H9 (cell line): ENCODE measurements at regions not wholly inside any gene's neighbourhood (a gene's known extent, or its start where the extent isn't known, plus 50 kb on each side); places are given as distances from the start of the nearest gene placed in this dataset.
"Not testable (repeated sequence)": the region's sequence is repeated elsewhere in the genome, so short reads cannot be mapped to it uniquely, and the experiment has no call there.

ENCODE experiments used
- DNase-seq: peaks from one replicate; pipeline ENCODE4 v3.0.0-alpha.2; 2017
- H2AFZ ChIP-seq: one replicate; pipeline ENCODE4 v1.6.1; 2013; ENCODE audit warnings: mild to moderate bottlenecking, low read length, control low read depth, moderate library complexity
- H2AK5ac ChIP-seq: 2 replicates; pipeline ENCODE4 v1.6.1; 2013; ENCODE audit warnings: low read length, control low read depth, mixed read lengths; ENCODE audit not compliant: insufficient read length
- H2BK120ac ChIP-seq: one replicate; pipeline ENCODE4 v1.6.1; 2013; ENCODE audit warnings: low read depth, mild to moderate bottlenecking, low read length, control low read depth, inconsistent platforms; ENCODE audit not compliant: poor library complexity, severe bottlenecking
- H2BK12ac ChIP-seq: 2 replicates; pipeline ENCODE4 v1.6.1; 2013; ENCODE audit warnings: low read length, control low read depth, mixed read lengths, low read depth; ENCODE audit not compliant: insufficient read length
- H2BK15ac ChIP-seq: 2 replicates; pipeline ENCODE4 v1.6.1; 2013; ENCODE audit warnings: low read depth, low read length, control low read depth
- H2BK20ac ChIP-seq: one replicate; pipeline ENCODE4 v1.6.1; 2013; ENCODE audit warnings: low read depth, mild to moderate bottlenecking, low read length, control low read depth, inconsistent platforms; ENCODE audit not compliant: poor library complexity, severe bottlenecking
- H2BK5ac ChIP-seq: 2 replicates; pipeline ENCODE4 v1.6.1; 2013; ENCODE audit warnings: low read length, control low read depth, mixed read lengths; ENCODE audit not compliant: insufficient read length
- H3K14ac ChIP-seq: 2 replicates; pipeline ENCODE4 v1.6.1; 2013; ENCODE audit warnings: low read length, control low read depth; ENCODE audit not compliant: insufficient read depth
- H3K18ac ChIP-seq: 2 replicates; pipeline ENCODE4 v1.6.1; 2013; ENCODE audit warnings: low read depth, mild to moderate bottlenecking, mixed read lengths, low read length, control low read depth; ENCODE audit not compliant: insufficient read length
- H3K23ac ChIP-seq: 2 replicates; pipeline ENCODE4 v1.6.1; 2013; ENCODE audit warnings: low read length, control low read depth, mixed read lengths, low read depth; ENCODE audit not compliant: insufficient read length
- H3K23me2 ChIP-seq: 2 replicates; pipeline ENCODE4 v1.6.1; 2013; ENCODE audit warnings: low read depth, mild to moderate bottlenecking, mixed read lengths, low read length, control low read depth; ENCODE audit not compliant: insufficient read length, poor library complexity, severe bottlenecking
- H3K27ac ChIP-seq: 2 replicates; pipeline ENCODE4 v1.5.1; 2013; ENCODE audit warnings: low read length, control low read depth, mixed read lengths, low read depth; ENCODE audit not compliant: insufficient read length
- H3K27me3 ChIP-seq: 2 replicates; pipeline ENCODE4 v1.6.1; 2013; ENCODE audit warnings: low read length, control low read depth, inconsistent platforms; ENCODE audit not compliant: insufficient read depth
- H3K4ac ChIP-seq: 2 replicates; pipeline ENCODE4 v1.6.1; 2013; ENCODE audit warnings: low read depth, mild to moderate bottlenecking, control low read depth, inconsistent platforms, low read length, moderate library complexity
- H3K4me1 ChIP-seq: 2 replicates; pipeline ENCODE4 v1.6.1; 2013; ENCODE audit warnings: low read length, control low read depth, inconsistent platforms; ENCODE audit not compliant: insufficient read depth
- H3K4me2 ChIP-seq: 2 replicates; pipeline ENCODE4 v1.6.1; 2013; ENCODE audit warnings: low read length, control low read depth, mixed read lengths; ENCODE audit not compliant: insufficient read length, insufficient read depth
- H3K56ac ChIP-seq: 2 replicates; pipeline ENCODE4 v1.6.1; 2013; ENCODE audit warnings: low read depth, mild to moderate bottlenecking, mixed read lengths, low read length, control low read depth; ENCODE audit not compliant: insufficient read length
- H3K79me1 ChIP-seq: 2 replicates; pipeline ENCODE4 v1.6.1; 2013; ENCODE audit warnings: low read depth, mild to moderate bottlenecking, moderate library complexity, low read length, control low read depth, inconsistent platforms; ENCODE audit not compliant: insufficient read depth, poor library complexity, severe bottlenecking
- H3K79me2 ChIP-seq: 2 replicates; pipeline ENCODE4 v1.6.1; 2013; ENCODE audit warnings: low read length, control low read depth, inconsistent platforms; ENCODE audit not compliant: insufficient read depth
- H3K9ac ChIP-seq: 2 replicates; pipeline ENCODE4 v1.6.1; 2013; ENCODE audit warnings: low read length, control low read depth, mixed read lengths; ENCODE audit not compliant: insufficient read length; ENCODE audit errors: extremely low read depth
- H3K9me3 ChIP-seq: one replicate; pipeline ENCODE4 v1.6.1; 2013; ENCODE audit warnings: low read depth, low read length, inconsistent platforms; ENCODE audit not compliant: control insufficient read depth
- H3T11ph ChIP-seq: one replicate; pipeline ENCODE4 v1.6.1; 2013; ENCODE audit warnings: mild to moderate bottlenecking, low read length, control low read depth, inconsistent platforms
- H4K20me1 ChIP-seq: one replicate; pipeline ENCODE4 v1.6.1; 2013; ENCODE audit not compliant: control insufficient read depth, insufficient read length, insufficient read depth
- H4K5ac ChIP-seq: 2 replicates; pipeline ENCODE4 v1.6.1; 2013; ENCODE audit warnings: low read depth, mild to moderate bottlenecking, mixed read lengths, low read length, control low read depth; ENCODE audit not compliant: insufficient read length
- H4K8ac ChIP-seq: replicated peaks from 2 replicates; pipeline ENCODE4 v1.6.1; 2013; ENCODE audit warnings: low read length, control low read depth, mixed read lengths, low read depth; ENCODE audit not compliant: insufficient read length
- H4K91ac ChIP-seq: 2 replicates; pipeline ENCODE4 v1.6.1; 2013; ENCODE audit warnings: low read depth, mild to moderate bottlenecking, moderate library complexity, mixed read lengths, low read length, control low read depth; ENCODE audit not compliant: insufficient read length
- H3K27ac Mint-ChIP-seq, 3 experiments: 2 replicates in 2 of 3; 3 replicates in 1 of 3; pipeline ENCODE4 v1.8.0; 2020 to 2021; ENCODE audit warnings: mixed read lengths in 3 of 3, mild to moderate bottlenecking in 1 of 3, moderate library complexity in 1 of 3
- H3K27me3 Mint-ChIP-seq: 2 replicates; pipeline ENCODE4 v1.8.0; 2021; ENCODE audit warnings: low read depth, mild to moderate bottlenecking, moderate library complexity, mixed read lengths
- H3K36me3 Mint-ChIP-seq, 3 experiments: 2 replicates in 2 of 3; 3 replicates in 1 of 3; pipeline ENCODE4 v1.8.0; 2020 to 2021; ENCODE audit warnings: low read depth in 3 of 3, mixed read lengths in 3 of 3; ENCODE audit not compliant: insufficient read depth in 1 of 3
- H3K4me1 Mint-ChIP-seq, 2 experiments: 2 replicates each; pipeline ENCODE4 v1.8.0; 2020; ENCODE audit warnings: mixed read lengths in 2 of 2
- H3K4me3 Mint-ChIP-seq, 2 experiments: 2 replicates in 1 of 2; 3 replicates in 1 of 2; pipeline ENCODE4 v1.8.0; 2020 to 2021; ENCODE audit warnings: mild to moderate bottlenecking in 2 of 2, mixed read lengths in 2 of 2, moderate library complexity in 1 of 2
- H3K9me3 Mint-ChIP-seq, 2 experiments: 2 replicates in 1 of 2; 3 replicates in 1 of 2; pipeline ENCODE4 v1.8.0; 2020; ENCODE audit warnings: mild to moderate bottlenecking in 2 of 2, mixed read lengths in 2 of 2, moderate library complexity in 1 of 2
- WGBS: extraction: QIAGEN DNeasy Blood & Tissue Kit; methylation state at CpG from one replicate; pipeline ENCODE4 v1.1.7; 2013; ENCODE audit warnings: missing lambda C conversion rate, low lambda C conversion rate, mixed read lengths; ENCODE audit not compliant: insufficient read length; ENCODE audit errors: extremely low coverage; 5-methylcytosine and 5-hydroxymethylcytosine counted together

- not testable (repeated sequence) for H2BK20ac ChIP-seq, H3T11ph ChIP-seq, DNase-seq, H3K56ac ChIP-seq, H4K20me1 ChIP-seq, H3K9me3 Mint-ChIP-seq, H4K5ac ChIP-seq, H3K14ac ChIP-seq, H4K8ac ChIP-seq, H3K79me1 ChIP-seq, H3K4ac ChIP-seq, H2BK15ac ChIP-seq, H3K23ac ChIP-seq, H3K27me3 Mint-ChIP-seq, H2BK12ac ChIP-seq, H4K91ac ChIP-seq, H3K9me3 ChIP-seq, H3K4me3 Mint-ChIP-seq, H2AFZ ChIP-seq, H3K9ac ChIP-seq, H3K36me3 Mint-ChIP-seq, H3K27ac ChIP-seq, H3K4me2 ChIP-seq, H2BK5ac ChIP-seq, H3K27me3 ChIP-seq, H3K27ac Mint-ChIP-seq, H3K23me2 ChIP-seq, H2BK120ac ChIP-seq, H3K79me2 ChIP-seq, H2AK5ac ChIP-seq, H3K18ac ChIP-seq, H3K4me1 ChIP-seq, H3K4me1 Mint-ChIP-seq
- WGBS, result no CpG with 5 or more reads among the region's 32 CpGs
Measured at GRCh38 chr21:6093419-6093818, 4428.0 kb upstream of the TPTE start.

DNA sequence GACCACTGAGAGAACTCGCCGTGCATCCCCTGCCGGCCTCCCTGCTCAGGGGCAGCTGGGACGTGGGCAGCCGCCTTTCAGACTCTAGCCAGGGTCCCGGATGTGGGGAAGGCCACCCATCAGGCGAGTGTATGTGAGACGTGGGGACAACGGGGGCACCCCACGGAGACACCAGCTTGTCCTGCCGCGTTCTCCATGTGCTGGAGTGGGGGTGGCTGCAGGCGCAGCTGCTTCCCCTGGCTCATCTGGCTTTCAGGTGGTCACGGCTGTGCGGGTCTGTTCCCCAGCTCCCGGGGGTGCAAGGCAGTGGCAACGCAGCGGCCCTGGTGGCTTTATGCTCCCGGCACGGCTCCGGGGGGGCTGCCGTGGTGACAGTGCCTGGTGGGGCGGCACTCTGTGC, 4427.5 kb upstream of the TPTE start:
- not testable (repeated sequence) for H4K91ac ChIP-seq, H3K4ac ChIP-seq, H3K4me1 Mint-ChIP-seq, H3K9ac ChIP-seq, H3K27ac Mint-ChIP-seq, H3K18ac ChIP-seq, H3K14ac ChIP-seq, H3K27ac ChIP-seq, DNase-seq, H3K27me3 Mint-ChIP-seq, H3K9me3 ChIP-seq, H3K23ac ChIP-seq, H4K8ac ChIP-seq, H4K20me1 ChIP-seq, H3K36me3 Mint-ChIP-seq, H3K4me2 ChIP-seq, H2BK12ac ChIP-seq, H2AFZ ChIP-seq, H3T11ph ChIP-seq, H3K79me1 ChIP-seq, H4K5ac ChIP-seq, H3K9me3 Mint-ChIP-seq, H3K4me1 ChIP-seq, H2BK15ac ChIP-seq, H2AK5ac ChIP-seq, H2BK120ac ChIP-seq, H3K79me2 ChIP-seq, H2BK5ac ChIP-seq, H3K4me3 Mint-ChIP-seq, H2BK20ac ChIP-seq, H3K27me3 ChIP-seq, H3K23me2 ChIP-seq, H3K56ac ChIP-seq
- no CpG with 5 or more reads among the region's 23 CpGs for WGBS

GRCh38 chr21:6095304-6095703, 4426.1 kb upstream of the TPTE start:
- not testable (repeated sequence) for H2BK12ac ChIP-seq, H3K27me3 Mint-ChIP-seq, H3K4ac ChIP-seq, H4K8ac ChIP-seq, H3K4me3 Mint-ChIP-seq, H3K27ac ChIP-seq, H3K23ac ChIP-seq, H3K4me1 Mint-ChIP-seq, H4K91ac ChIP-seq, H3K36me3 Mint-ChIP-seq, H3K9me3 Mint-ChIP-seq, H3K23me2 ChIP-seq, H3K79me1 ChIP-seq, H2BK20ac ChIP-seq, DNase-seq, H3K4me2 ChIP-seq, H3K9me3 ChIP-seq, H2AFZ ChIP-seq, H3K27me3 ChIP-seq, H3K18ac ChIP-seq, H2BK120ac ChIP-seq, H3K79me2 ChIP-seq, H2BK5ac ChIP-seq, H3K14ac ChIP-seq, H2AK5ac ChIP-seq, H3K4me1 ChIP-seq, H4K5ac ChIP-seq, H2BK15ac ChIP-seq, H3K27ac Mint-ChIP-seq, H3K56ac ChIP-seq, H4K20me1 ChIP-seq, H3T11ph ChIP-seq, H3K9ac ChIP-seq
- WGBS, result no CpG with 5 or more reads among the region's 13 CpGs
